ENCODE measurements at regions not wholly inside any gene's neighbourhood (a gene's known extent, or its start where the extent isn't known, plus 50 kb on each side); places are given as distances from the start of the nearest gene placed in this dataset.

GRCh38 chr7:113548561-113548960, 370.2 kb downstream of the PPP1R3A start:
- no peak overlapping the region for H3K4me3 ChIP-seq (replicated peaks in 1 of 3; ENCODE audit: low read depth in 2 of 3, low read length in 3 of 3)
- intact Hi-C loops (cut with micrococcal nuclease) = no loop called here
- H4K20me1 ChIP-seq (ENCODE audit: insufficient read depth, low read length) = no peaks in the 10 kb centered on the region
- no peak overlapping the region for H3K27ac ChIP-seq (ENCODE audit: low read depth in 1 of 2, low read length in 2 of 2)
- peaks cover 5 to 8% of the 10 kb centered on the region in 2 donors for H3K9me3 ChIP-seq (replicated peaks in 1 of 2; ENCODE audit: control insufficient read depth in 1 of 2, insufficient read depth in 1 of 2, low read length in 2 of 2)
- H3K4me1 Mint-ChIP-seq = no peaks in the 10 kb centered on the region
- H3K4me2 ChIP-seq (replicated peaks; ENCODE audit: extremely low read depth, low read length, poor library complexity, severe bottlenecking) = no peak overlapping the region
- no peak overlapping the region for H2AFZ ChIP-seq (ENCODE audit: insufficient read depth, low read depth, low read length, poor library complexity, severe bottlenecking)
- H3K4me3 Mint-ChIP-seq = no peak overlapping the region
- DNase-seq = no peak
- peaks cover 0 to 6% (median 2%) of the 10 kb centered on the region in 7 donors for H3K9me3 Mint-ChIP-seq
- no peaks in the 10 kb centered on the region for H3K27me3 ChIP-seq (ENCODE audit: control insufficient read depth in 2 of 2, insufficient read depth in 2 of 2, low read length in 2 of 2)
- TF ChIP-seq CTCF (IDR thresholded peaks at IDR 0.05) = no peak
- H3K27ac Mint-ChIP-seq = no peak overlapping the region
- no peaks in the 10 kb centered on the region for H3K79me2 ChIP-seq (ENCODE audit: insufficient read depth, low read length)
- H3K36me3 ChIP-seq (replicated peaks in 1 of 2; ENCODE audit: control insufficient read depth in 1 of 2, insufficient read depth in 2 of 2, low read length in 2 of 2) = no peaks in the 10 kb centered on the region
- no peaks in the 10 kb centered on the region for H3K27me3 Mint-ChIP-seq (ENCODE audit: low read depth in 3 of 3)
- H3K36me3 Mint-ChIP-seq = no peaks in the 10 kb centered on the region
- H3K9ac ChIP-seq (ENCODE audit: insufficient read depth, low read length, poor library complexity, severe bottlenecking) = no peak overlapping the region
- no peaks in the 10 kb centered on the region for H3K4me1 ChIP-seq (ENCODE audit: control insufficient read depth in 1 of 2, insufficient read depth in 2 of 2, low read length in 2 of 2)

GRCh38 chr7:113548137-113548536, 370.7 kb downstream of the PPP1R3A start:
- H3K4me1 ChIP-seq (ENCODE audit: control insufficient read depth in 1 of 2, insufficient read depth in 2 of 2, low read length in 2 of 2) = no peaks in the 10 kb centered on the region
- Mint-ChIP-seq H3K36me3 (no peaks in the 10 kb centered on the region), H3K9me3 (peaks cover 0 to 4% (median 2%) of the 10 kb centered on the region in 7 donors), H3K27me3 (ENCODE audit: low read depth in 3 of 3) (no peaks in the 10 kb centered on the region), H3K4me1 (no peaks in the 10 kb centered on the region), H3K4me3 (no peak overlapping the region), H3K27ac (no peak overlapping the region)
- no peak overlapping the region for H3K4me2 ChIP-seq (replicated peaks; ENCODE audit: extremely low read depth, low read length, poor library complexity, severe bottlenecking)
- no peaks in the 10 kb centered on the region for H3K36me3 ChIP-seq (replicated peaks in 1 of 2; ENCODE audit: control insufficient read depth in 1 of 2, insufficient read depth in 2 of 2, low read length in 2 of 2)
- DNase-seq = no peak
- no peak for TF ChIP-seq CTCF (IDR thresholded peaks at IDR 0.05)
- no peaks in the 10 kb centered on the region for H3K79me2 ChIP-seq (ENCODE audit: insufficient read depth, low read length)
- H3K9ac ChIP-seq (ENCODE audit: insufficient read depth, low read length, poor library complexity, severe bottlenecking) = no peak overlapping the region
- H3K4me3 ChIP-seq (replicated peaks in 1 of 3; ENCODE audit: low read depth in 2 of 3, low read length in 3 of 3) = no peak overlapping the region
- no peak overlapping the region for H2AFZ ChIP-seq (ENCODE audit: insufficient read depth, low read depth, low read length, poor library complexity, severe bottlenecking)
- intact Hi-C loops (cut with micrococcal nuclease) = no loop called here
- H3K9me3 ChIP-seq (replicated peaks in 1 of 2; ENCODE audit: control insufficient read depth in 1 of 2, insufficient read depth in 1 of 2, low read length in 2 of 2) = peaks cover 5 to 6% of the 10 kb centered on the region in 2 donors
- H4K20me1 ChIP-seq (ENCODE audit: insufficient read depth, low read length) = no peaks in the 10 kb centered on the region
- no peak overlapping the region for H3K27ac ChIP-seq (ENCODE audit: low read depth in 1 of 2, low read length in 2 of 2)
- no peaks in the 10 kb centered on the region for H3K27me3 ChIP-seq (ENCODE audit: control insufficient read depth in 2 of 2, insufficient read depth in 2 of 2, low read length in 2 of 2)

Data from CD14-positive monocyte (primary cell).